Bone marrow (tissue), 2 donors: ENCODE measurements at regions not wholly inside any gene's neighbourhood (a gene's known extent, or its start where the extent isn't known, plus 50 kb on each side); places are given as distances from the start of the nearest gene placed in this dataset.
"Not testable (repeated sequence)": the region's sequence is repeated elsewhere in the genome, so short reads cannot be mapped to it uniquely, and the experiment has no call there.

Source experiments
- DNase-seq, 2 donors: peaks; one replicate each; lab custom pipeline; 2025; lab: John Stamatoyannopoulos, UW

- DNase-seq = no peak
Measured at GRCh38 chr2:125224188-125224587, 1199.1 kb downstream of the CNTNAP5 start.

- DNase-seq = no peak
Measured at GRCh38 chr2:125224830-125225229, 1199.7 kb downstream of the CNTNAP5 start.

DNA sequence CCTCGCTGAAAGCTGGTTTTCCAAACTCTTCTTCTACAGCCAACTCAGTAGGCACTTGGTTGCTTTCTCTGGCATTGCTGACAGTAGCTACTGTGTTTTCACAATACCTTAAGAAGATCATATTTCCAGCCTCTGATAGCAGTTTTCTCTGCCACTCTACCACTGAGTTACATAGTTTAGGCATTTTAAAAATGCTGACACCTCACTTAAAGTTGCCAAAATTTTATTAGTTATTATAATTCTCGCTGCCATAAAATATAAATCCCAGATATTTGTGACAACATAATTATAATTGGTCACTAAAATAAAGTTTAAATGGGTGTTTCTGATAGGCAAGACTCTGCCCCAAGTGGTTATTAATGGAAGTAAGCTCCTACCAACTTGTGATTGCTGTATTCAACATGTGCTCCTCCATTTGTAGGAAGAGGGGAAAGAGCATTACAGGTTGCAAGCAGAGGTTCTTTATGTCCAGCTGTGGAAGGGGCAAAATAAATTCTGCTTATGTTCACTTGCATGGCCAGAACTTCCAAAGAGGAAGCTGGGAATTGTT is 1202.8 kb downstream of the CNTNAP5 start:
- DNase-seq = no peak

- no peak for DNase-seq
Measured at GRCh38 chr2:125240870-125241269, 1215.8 kb downstream of the CNTNAP5 start.

- DNase-seq = no peak
Measured at GRCh38 chr2:125243074-125243473, 1218.0 kb downstream of the CNTNAP5 start.

- DNase-seq = no peak
Measured at GRCh38 chr2:125254010-125254409, 1228.9 kb downstream of the CNTNAP5 start.

- no peak for DNase-seq
Measured at GRCh38 chr2:125259451-125259850, 1234.4 kb downstream of the CNTNAP5 start.

GRCh38 chr2:125260366-125260930 is 1235.4 kb downstream of the CNTNAP5 start:
- DNase-seq = not testable (repeated sequence)

GRCh38 chr2:125264453-125264852 is 1239.4 kb downstream of the CNTNAP5 start:
- no peak for DNase-seq

DNA sequence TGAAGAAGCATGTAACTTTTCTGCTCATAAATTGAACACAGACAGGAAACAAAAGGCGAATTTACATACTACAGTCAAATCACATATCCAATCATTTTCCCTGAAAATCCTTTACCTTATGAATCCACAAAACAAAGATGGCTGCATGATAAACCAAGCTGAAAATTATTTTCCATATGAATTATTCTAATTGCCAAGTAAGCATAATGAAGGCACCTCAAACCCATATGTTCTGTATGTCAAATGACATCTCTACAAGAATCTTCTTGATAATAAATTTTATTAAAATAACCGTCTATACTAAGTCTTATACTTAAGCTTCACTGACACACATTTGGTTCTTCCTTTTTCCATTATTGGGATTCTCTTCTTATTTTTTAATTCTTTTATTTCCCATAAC is 1242.6 kb downstream of the CNTNAP5 start:
- no peak for DNase-seq

GRCh38 chr2:125272651-125273050 is 1247.6 kb downstream of the CNTNAP5 start:
- DNase-seq = no peak

DNA sequence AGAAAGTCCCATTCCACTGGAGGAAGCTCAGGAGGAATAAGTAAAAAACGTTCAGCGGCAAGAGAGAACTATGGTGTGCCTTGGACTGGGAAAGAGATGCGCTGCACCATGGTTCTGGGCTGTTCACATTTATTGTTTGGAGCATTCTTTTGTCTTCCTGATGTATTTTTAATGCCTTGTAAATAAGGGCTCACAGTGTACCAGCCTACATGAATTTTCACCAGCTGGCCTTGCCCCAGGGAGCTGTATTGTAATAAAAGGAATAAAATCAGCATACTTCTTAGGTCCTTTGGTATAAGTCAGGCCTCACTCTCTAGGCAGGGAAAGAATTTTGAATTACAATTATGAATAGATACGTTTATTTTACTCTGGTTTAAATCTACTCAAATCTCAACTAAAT is 1249.6 kb downstream of the CNTNAP5 start:
- DNase-seq = no peak

DNA sequence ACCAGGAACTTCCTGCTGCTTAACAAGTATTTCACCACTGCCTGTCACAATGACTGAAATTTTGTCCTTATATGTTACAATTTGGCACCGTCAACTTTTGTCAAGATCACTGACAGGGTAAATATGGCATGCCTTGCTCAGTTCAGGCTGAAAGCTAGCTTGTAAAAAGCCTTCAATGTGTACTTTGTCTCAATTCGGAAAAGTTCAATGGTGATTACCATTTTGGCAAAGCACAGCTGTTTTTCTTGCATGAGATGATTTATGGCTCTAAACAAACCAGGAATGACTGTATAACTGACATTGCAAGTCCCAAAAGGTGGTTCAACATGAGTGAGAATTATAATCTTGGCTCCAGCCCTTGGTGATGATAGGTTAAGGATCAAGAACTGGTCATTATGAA is 1255.2 kb downstream of the CNTNAP5 start:
- no peak for DNase-seq

GRCh38 chr2:125281242-125281641 is 1256.2 kb downstream of the CNTNAP5 start:
- DNase-seq = no peak

GRCh38 chr2:125296742-125297141 is 1271.7 kb downstream of the CNTNAP5 start:
- DNase-seq = no peak

- no peak for DNase-seq
Measured at GRCh38 chr2:125310657-125311364, 1285.7 kb downstream of the CNTNAP5 start.

DNA sequence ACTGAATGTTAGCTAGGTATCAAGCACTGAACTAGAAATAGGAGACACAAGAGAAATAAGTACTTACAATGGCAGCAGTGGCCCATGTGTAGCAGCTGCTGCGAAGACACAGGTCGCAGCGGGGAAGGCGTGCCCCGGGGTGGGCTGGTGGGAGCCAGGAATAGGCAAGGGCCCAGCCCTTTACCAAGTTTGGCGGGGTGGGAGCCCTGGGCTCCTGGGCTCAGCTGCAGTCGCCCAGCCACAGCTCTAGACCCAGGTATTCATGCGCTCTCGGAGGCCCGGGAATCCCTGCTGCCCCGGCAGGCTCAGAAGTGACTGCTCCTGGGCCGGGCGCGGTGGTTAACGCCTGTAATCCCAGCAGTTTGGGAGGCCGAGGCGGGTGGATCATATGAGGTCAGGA is 1287.3 kb downstream of the CNTNAP5 start:
- no peak for DNase-seq

- no peak for DNase-seq
Measured at GRCh38 chr2:125313806-125314205, 1288.7 kb downstream of the CNTNAP5 start.

DNA sequence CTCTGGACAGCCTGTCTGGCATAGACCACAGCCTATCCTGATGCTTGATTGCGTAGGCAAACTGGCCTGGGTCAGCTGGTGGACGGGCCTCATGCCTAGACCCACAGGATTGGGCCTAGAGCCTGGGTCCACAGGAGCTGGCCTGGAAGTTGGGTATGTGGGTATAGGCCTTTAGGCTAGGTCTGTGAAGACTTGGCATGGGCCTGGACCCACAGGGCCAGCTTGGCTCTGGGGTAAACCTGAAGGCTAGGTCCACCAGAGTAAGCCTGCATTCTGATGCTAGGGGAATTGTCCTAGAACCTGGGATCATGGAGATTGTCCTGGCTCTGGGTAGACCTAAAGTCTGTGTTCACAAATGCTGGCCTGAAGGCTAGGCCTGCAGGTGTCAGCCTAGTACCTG is 1293.7 kb downstream of the CNTNAP5 start:
- no peak for DNase-seq

- DNase-seq = no peak
Measured at GRCh38 chr2:125324273-125324672, 1299.2 kb downstream of the CNTNAP5 start.

DNA sequence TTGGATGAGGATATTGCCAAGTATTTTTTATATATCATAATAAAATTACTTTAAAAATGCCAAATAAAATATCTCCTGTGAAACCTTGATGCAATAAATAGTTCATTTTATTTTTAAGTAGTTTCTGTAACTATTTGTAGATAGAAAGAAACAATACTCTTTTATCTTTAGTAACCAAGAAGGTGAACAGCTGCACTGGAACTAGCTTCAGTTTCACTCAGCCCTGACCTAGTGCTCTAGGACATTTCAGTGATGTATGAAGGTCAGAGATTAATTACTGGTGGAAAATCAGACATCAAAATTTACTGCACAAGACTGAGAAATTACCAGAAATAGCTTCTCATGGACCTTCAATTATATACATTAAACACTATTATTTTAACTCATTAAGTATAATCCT is 1305.0 kb downstream of the CNTNAP5 start:
- no peak for DNase-seq

GRCh38 chr2:125341353-125341752 is 1314.6 kb upstream of the GYPC start:
- no peak for DNase-seq

GRCh38 chr2:125353542-125353941 is 1302.4 kb upstream of the GYPC start:
- not testable (repeated sequence) for DNase-seq
